ENCODE measurements at regions not wholly inside any gene's neighbourhood (a gene's known extent, or its start where the extent isn't known, plus 50 kb on each side); places are given as distances from the start of the nearest gene placed in this dataset.
A peak's percentile ranks its signal among the peaks of the same experiment; 100 is the strongest.

DNA sequence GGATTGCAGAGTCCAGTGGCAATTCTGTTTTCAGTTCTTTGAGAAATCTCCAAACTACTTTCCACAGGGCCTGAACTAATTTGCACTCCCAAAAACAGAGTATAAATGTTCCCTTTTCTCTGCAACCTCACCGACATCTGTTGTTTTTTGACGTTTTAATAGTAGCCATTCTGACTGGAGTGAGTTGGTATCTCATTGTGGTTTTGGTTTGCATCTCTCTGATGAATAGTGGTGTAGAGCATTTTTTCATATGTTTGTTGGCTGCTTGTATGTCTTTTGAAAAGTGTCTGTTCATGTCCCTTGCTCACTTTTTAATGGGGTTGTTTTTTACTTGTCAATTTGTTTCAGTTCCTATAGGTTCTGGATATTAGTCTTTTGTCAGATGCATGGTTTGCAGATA, 72.6 kb downstream of the PALM2AKAP2 start:
- ATAC-seq: no peak
- Histone ChIP-seq H3K4me3 (no peak overlapping the region), H3K9me3 (no peaks in the 10 kb centered on the region), H3K36me3 (ENCODE audit: low read depth) (no peaks in the 10 kb centered on the region), H3K4me1 (ENCODE audit: low read depth) (no peaks in the 10 kb centered on the region)
- no peak for DNase-seq
- TF ChIP-seq, protein P1, sequence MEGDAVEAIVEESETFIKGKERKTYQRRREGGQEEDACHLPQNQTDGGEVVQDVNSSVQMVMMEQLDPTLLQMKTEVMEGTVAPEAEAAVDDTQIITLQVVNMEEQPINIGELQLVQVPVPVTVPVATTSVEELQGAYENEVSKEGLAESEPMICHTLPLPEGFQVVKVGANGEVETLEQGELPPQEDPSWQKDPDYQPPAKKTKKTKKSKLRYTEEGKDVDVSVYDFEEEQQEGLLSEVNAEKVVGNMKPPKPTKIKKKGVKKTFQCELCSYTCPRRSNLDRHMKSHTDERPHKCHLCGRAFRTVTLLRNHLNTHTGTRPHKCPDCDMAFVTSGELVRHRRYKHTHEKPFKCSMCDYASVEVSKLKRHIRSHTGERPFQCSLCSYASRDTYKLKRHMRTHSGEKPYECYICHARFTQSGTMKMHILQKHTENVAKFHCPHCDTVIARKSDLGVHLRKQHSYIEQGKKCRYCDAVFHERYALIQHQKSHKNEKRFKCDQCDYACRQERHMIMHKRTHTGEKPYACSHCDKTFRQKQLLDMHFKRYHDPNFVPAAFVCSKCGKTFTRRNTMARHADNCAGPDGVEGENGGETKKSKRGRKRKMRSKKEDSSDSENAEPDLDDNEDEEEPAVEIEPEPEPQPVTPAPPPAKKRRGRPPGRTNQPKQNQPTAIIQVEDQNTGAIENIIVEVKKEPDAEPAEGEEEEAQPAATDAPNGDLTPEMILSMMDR (IDR thresholded peaks at IDR 0.05): no peak
- intact Hi-C loops (cut with DNase I, micrococcal nuclease): no loop called here

DNA sequence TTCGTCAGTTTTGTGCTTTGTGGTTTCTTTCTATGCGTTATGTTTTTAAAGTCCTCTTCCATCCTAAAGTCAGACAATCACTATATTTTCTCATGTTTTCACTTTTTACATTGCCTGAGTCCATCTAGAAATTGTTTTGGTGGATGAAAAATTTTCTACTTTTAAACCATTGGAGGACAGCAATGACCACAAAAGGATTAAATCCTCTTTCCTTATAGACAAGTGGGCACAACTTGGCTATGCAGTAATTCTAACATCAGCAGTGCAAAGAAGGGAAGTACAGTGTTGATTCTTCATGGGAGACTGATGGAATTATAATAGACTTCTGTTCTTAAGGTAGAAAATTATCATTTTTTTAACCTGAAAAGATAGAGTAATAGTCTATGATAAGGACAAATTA, 75.5 kb downstream of the PALM2AKAP2 start:
- TF ChIP-seq, protein P1 (IDR thresholded peaks at IDR 0.05): no peak
- DNase-seq (no peak), ATAC-seq (no peak)
- intact Hi-C loops (cut with DNase I, micrococcal nuclease): no loop called here
- no peaks in the 10 kb centered on the region for H3K9me3 ChIP-seq
- H3K36me3 ChIP-seq (ENCODE audit: low read depth): no peaks in the 10 kb centered on the region
- no peak overlapping the region for H3K4me3 ChIP-seq
- H3K4me1 ChIP-seq (ENCODE audit: low read depth): no peaks in the 10 kb centered on the region

DNA sequence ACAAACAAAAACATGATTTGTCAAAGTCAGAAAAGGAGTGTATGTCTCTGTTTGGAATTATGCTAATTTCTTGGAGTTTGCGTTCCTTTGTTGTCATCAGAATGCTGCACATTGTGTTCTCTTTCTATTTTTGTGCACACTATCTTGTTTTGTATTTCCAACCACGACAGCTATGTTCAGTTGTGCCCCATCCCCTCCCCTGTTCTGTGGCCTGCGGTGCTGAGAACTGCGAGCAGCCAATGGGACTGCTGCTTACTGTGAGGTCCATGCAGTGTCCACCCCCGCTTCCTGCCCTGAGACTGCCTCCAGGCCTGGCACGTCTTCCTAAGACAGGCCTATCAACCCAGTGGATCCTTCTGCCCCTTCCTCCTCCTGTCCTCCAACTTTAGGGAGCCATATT, 76.8 kb downstream of the PALM2AKAP2 start:
- Histone ChIP-seq H3K9me3 (no peaks in the 10 kb centered on the region), H3K4me3 (no peak overlapping the region), H3K4me1 (ENCODE audit: low read depth) (no peaks in the 10 kb centered on the region), H3K36me3 (ENCODE audit: low read depth) (no peaks in the 10 kb centered on the region)
- ATAC-seq (peak; percentile 21), DNase-seq (no peak)
- intact Hi-C loops (cut with DNase I, micrococcal nuclease): no loop called here
- TF ChIP-seq, protein P1 (IDR thresholded peaks at IDR 0.05): no peak

DNA sequence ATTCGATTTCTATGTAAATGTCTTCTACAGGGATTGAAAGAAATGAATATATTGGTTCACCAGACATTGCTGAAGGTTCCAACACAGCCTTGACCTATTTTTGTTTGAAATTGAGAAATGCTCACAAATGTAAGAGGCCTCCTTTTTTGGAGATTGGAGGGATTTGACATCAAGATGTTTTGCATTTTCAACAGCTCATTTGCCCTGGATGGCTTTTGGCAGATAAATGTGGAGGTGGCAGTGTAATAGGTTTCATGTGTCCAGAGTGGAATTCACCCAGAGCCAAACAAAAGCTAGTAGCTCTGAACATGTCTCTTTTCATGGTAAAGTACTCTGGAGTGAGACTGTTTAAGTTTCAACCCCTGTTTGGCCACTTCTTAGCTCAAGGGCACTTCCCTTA, 77.3 kb downstream of the PALM2AKAP2 start:
- H3K4me3 ChIP-seq: no peak overlapping the region
- DNase-seq: no peak
- H3K36me3 ChIP-seq (ENCODE audit: low read depth): no peaks in the 10 kb centered on the region
- H3K4me1 ChIP-seq (ENCODE audit: low read depth): no peaks in the 10 kb centered on the region
- no peaks in the 10 kb centered on the region for H3K9me3 ChIP-seq
- TF ChIP-seq, protein P1 (IDR thresholded peaks at IDR 0.05): no peak
- ATAC-seq: no peak
- intact Hi-C loops (cut with DNase I, micrococcal nuclease): no loop called here

DNA sequence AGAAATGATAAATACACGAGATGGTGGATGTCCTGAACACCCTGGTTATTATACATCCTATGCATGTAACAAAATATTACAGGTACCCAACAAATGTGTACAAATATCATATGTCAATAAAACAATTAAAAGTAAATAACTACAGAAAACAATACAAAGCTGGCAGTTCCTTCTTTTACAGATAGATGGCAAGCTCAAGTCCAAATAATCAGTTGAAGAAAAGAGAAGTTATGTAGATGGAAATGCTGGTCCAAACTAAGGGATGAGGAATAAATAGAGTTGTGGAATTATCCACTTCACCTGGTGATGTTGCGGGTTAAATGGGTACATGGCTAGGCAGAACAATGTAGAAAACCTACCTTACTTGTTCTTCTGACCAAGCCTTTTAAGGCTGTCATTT, 79.4 kb downstream of the PALM2AKAP2 start:
- no peak for DNase-seq
- TF ChIP-seq, protein P1 (IDR thresholded peaks at IDR 0.05): no peak
- intact Hi-C loops (cut with DNase I, micrococcal nuclease): no loop called here
- Histone ChIP-seq H3K4me1 (ENCODE audit: low read depth) (no peaks in the 10 kb centered on the region), H3K4me3 (no peak overlapping the region), H3K9me3 (no peaks in the 10 kb centered on the region), H3K36me3 (ENCODE audit: low read depth) (no peaks in the 10 kb centered on the region)
- no peak for ATAC-seq

DNA sequence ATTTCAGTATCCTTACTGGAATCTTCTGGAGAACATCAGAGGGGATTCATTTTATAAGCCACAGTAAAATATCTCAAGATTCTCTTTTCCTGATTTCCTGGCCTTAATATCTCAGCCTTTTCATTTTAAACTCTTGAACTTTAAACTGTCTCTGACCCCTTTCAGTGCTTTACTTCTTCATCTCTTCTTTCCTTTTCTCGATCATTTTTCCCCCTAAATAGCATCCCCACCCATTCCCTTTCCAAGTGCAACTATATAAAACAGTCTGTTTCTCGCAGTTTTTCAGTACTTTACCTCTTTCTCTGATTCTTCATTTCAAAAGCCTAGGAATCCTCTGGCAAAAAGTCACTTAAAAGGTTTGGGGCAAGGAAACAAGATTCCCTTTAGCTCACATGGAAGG, 80.5 kb downstream of the PALM2AKAP2 start:
- H3K4me1 ChIP-seq (ENCODE audit: low read depth): no peaks in the 10 kb centered on the region
- DNase-seq (no peak), ATAC-seq (no peak)
- H3K36me3 ChIP-seq (ENCODE audit: low read depth): no peaks in the 10 kb centered on the region
- intact Hi-C loops (cut with DNase I, micrococcal nuclease): no loop called here
- H3K4me3 ChIP-seq: no peak overlapping the region
- TF ChIP-seq, protein P1 (IDR thresholded peaks at IDR 0.05): no peak
- no peaks in the 10 kb centered on the region for H3K9me3 ChIP-seq

All from mucosa of descending colon (tissue), 3 donors.